ENCODE measurements at regions not wholly inside any gene's neighbourhood (a gene's known extent, or its start where the extent isn't known, plus 50 kb on each side); places are given as distances from the start of the nearest gene placed in this dataset.

- TF ChIP-seq CTCF (conservative IDR thresholded peaks at IDR 0.05; ENCODE audit: low read depth, low read length) = no peak
- no peak for TF ChIP-seq EZH2 (IDR thresholded peaks at IDR 0.05; ENCODE audit: borderline replicate concordance, low read depth, low read length, poor library complexity, severe bottlenecking)
These were observed 447.6 kb upstream of the ID2 start for GRCh38 chr2:8234253-8234652.
